HEK293 (cell line): ENCODE measurements at regions not wholly inside any gene's neighbourhood (a gene's known extent, or its start where the extent isn't known, plus 50 kb on each side); places are given as distances from the start of the nearest gene placed in this dataset.

ENCODE experiments used
- OSR2 ChIP-seq: fragments of 450-650 bp; formaldehyde crosslinking; IDR thresholded peaks from 2 replicates; pipeline ENCODE4 v1.5.1; 2016; ENCODE audit warnings: missing biosample characterization, missing genetic modification characterization
- OVOL3 ChIP-seq: fragments of 450-650 bp; formaldehyde crosslinking; IDR thresholded peaks from 2 replicates; pipeline ENCODE4 v1.5.1; 2016; ENCODE audit warnings: missing biosample characterization, missing genetic modification characterization
- SCRT1 ChIP-seq: fragments of 450-650 bp; formaldehyde crosslinking; IDR thresholded peaks from 2 replicates; pipeline ENCODE4 v1.5.1; 2016; ENCODE audit warnings: missing biosample characterization, missing genetic modification characterization, borderline replicate concordance
- SP7 ChIP-seq: fragments of 450-650 bp; formaldehyde crosslinking; IDR thresholded peaks from 2 replicates; pipeline ENCODE4 v1.5.1; 2016; ENCODE audit warnings: missing biosample characterization, missing genetic modification characterization
- YY1 ChIP-seq: fragments of 450-650 bp; formaldehyde crosslinking; IDR thresholded peaks from 2 replicates; pipeline ENCODE4 v1.5.1; 2018; ENCODE audit warnings: missing biosample characterization, missing genetic modification characterization
- YY2 ChIP-seq: fragments of 450-650 bp; formaldehyde crosslinking; IDR thresholded peaks from 2 replicates; pipeline ENCODE4 v1.5.1; 2016; ENCODE audit warnings: missing biosample characterization, missing genetic modification characterization
- ZIC2 ChIP-seq: fragments of 450-650 bp; formaldehyde crosslinking; IDR thresholded peaks from 2 replicates; pipeline ENCODE4 v1.5.1; 2016; ENCODE audit warnings: missing biosample characterization, missing genetic modification characterization
- ZNF157 ChIP-seq: fragments of 450-650 bp; formaldehyde crosslinking; IDR thresholded peaks from 2 replicates; pipeline ENCODE4 v1.5.1; 2016; ENCODE audit warnings: missing biosample characterization, missing genetic modification characterization
- ZNF16 ChIP-seq: fragments of 450-650 bp; formaldehyde crosslinking; IDR thresholded peaks from 2 replicates; pipeline ENCODE4 v1.5.1; 2016; ENCODE audit warnings: low read depth, missing biosample characterization, missing genetic modification characterization
- ZNF169 ChIP-seq: fragments of 450-650 bp; formaldehyde crosslinking; IDR thresholded peaks from 2 replicates; pipeline ENCODE4 v1.5.1; 2016; ENCODE audit warnings: missing biosample characterization, missing genetic modification characterization
- ZNF174 ChIP-seq: fragments of 450-650 bp; formaldehyde crosslinking; IDR thresholded peaks from 2 replicates; pipeline ENCODE4 v1.5.0; 2017; ENCODE audit warnings: missing biosample characterization, mild to moderate bottlenecking, missing genetic modification characterization
- ZNF19 ChIP-seq: fragments of 450-650 bp; formaldehyde crosslinking; IDR thresholded peaks from 2 replicates; pipeline ENCODE4; 2016; ENCODE audit warnings: missing biosample characterization, missing genetic modification characterization, low read depth
- ZNF341 ChIP-seq: fragments of 450-650 bp; formaldehyde crosslinking; IDR thresholded peaks from 2 replicates; pipeline ENCODE4; 2016; ENCODE audit warnings: low read depth, missing biosample characterization, missing genetic modification characterization
- ZNF366 ChIP-seq: fragments of 450-650 bp; formaldehyde crosslinking; conservative IDR thresholded peaks from 2 replicates; pipeline ENCODE4 v1.5.1; 2016; ENCODE audit warnings: missing biosample characterization, missing genetic modification characterization
- ZNF510 ChIP-seq: fragments of 450-650 bp; formaldehyde crosslinking; IDR thresholded peaks from 2 replicates; pipeline ENCODE4 v1.5.1; 2018; ENCODE audit warnings: mild to moderate bottlenecking, missing genetic modification characterization, missing biosample characterization; ENCODE audit not compliant: insufficient replicate concordance
- ZNF549 ChIP-seq: fragments of 450-650 bp; IDR thresholded peaks from 2 replicates; pipeline ENCODE4 v1.5.1; 2018; ENCODE audit warnings: missing biosample characterization, missing genetic modification characterization, mild to moderate bottlenecking, inconsistent platforms, moderate library complexity
- ZNF626 ChIP-seq: fragments of 450-650 bp; sonication (Bioruptor Pico); formaldehyde crosslinking; IDR thresholded peaks from 2 replicates; pipeline ENCODE4 v1.5.1; 2018; ENCODE audit warnings: missing biosample characterization, missing genetic modification characterization, inconsistent platforms
- ZNF654 ChIP-seq: fragments of 450-650 bp; formaldehyde crosslinking; IDR thresholded peaks from 2 replicates; pipeline ENCODE4 v1.5.1; 2016; ENCODE audit warnings: low read depth, missing biosample characterization, missing genetic modification characterization
- ZNF707 ChIP-seq: fragments of 450-650 bp; formaldehyde crosslinking; IDR thresholded peaks from 2 replicates; pipeline ENCODE4 v1.5.1; 2016; ENCODE audit warnings: missing biosample characterization, missing genetic modification characterization
- TF ChIP-seq, protein P1 (sequence below): fragments of 450-650 bp; formaldehyde crosslinking; IDR thresholded peaks from 2 replicates; pipeline ENCODE4 v1.5.1; 2016; ENCODE audit warnings: missing biosample characterization, missing genetic modification characterization
- TF ChIP-seq, protein P2 (sequence below): fragments of 450-650 bp; formaldehyde crosslinking; IDR thresholded peaks from 2 replicates; pipeline ENCODE4 v1.5.1; 2017; ENCODE audit warnings: missing biosample characterization, missing genetic modification characterization
- TF ChIP-seq, protein P3 (sequence below): fragments of 450-650 bp; formaldehyde crosslinking; IDR thresholded peaks from 2 replicates; pipeline ENCODE4 v1.5.1; 2016; ENCODE audit warnings: missing biosample characterization, missing genetic modification characterization, low read depth
- TF ChIP-seq, protein P4 (sequence below): fragments of 450-650 bp; formaldehyde crosslinking; conservative IDR thresholded peaks from 2 replicates; pipeline ENCODE4 v1.5.1; 2016; ENCODE audit warnings: low read depth, missing biosample characterization, missing genetic modification characterization
- TF ChIP-seq, protein P5 (sequence below): fragments of 450-650 bp; formaldehyde crosslinking; IDR thresholded peaks from 2 replicates; pipeline ENCODE4 v1.5.1; 2017; ENCODE audit warnings: missing biosample characterization, missing genetic modification characterization
- TF ChIP-seq, protein P6 (sequence below): fragments of 450-650 bp; formaldehyde crosslinking; IDR thresholded peaks from 2 replicates; pipeline ENCODE4 v1.5.0; 2017; ENCODE audit warnings: missing biosample characterization, missing genetic modification characterization, borderline replicate concordance
- TF ChIP-seq, protein P7 (sequence below): fragments of 450-650 bp; formaldehyde crosslinking; optimal IDR thresholded peaks from 2 replicates; pipeline ENCODE3; 2016; ENCODE audit warnings: missing biosample characterization, mild to moderate bottlenecking, missing genetic modification characterization

DNA sequence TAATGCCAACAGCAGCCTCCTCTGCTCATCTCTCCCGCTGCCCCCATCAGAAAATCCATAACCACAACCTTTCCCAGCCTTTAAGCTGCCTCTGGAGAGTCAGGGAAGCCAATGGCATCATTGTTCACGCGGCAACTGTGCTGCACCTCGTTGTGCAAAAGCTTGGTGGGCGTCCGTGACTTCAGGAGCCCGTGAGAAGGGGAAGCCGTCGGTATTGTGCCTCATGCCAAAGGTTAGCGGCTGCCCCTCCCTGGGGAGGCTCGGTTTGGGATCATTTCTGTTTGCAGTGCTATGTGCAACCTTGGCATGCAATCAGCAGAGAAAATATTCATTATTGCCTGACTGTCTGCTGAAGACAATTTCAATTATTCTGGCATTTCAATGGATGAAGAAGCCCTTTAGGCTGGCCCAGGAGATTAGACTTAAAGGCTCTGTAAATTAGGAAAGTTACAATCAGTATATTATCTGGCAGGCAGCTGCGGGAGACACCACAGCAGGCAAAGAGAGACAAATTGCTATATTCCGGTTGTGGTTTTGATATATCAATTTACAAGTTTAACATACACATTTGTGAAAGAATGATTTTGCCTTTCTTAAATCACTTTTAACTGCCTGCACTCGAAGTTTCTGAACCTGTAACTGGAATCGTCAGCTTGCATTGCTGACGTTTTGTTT is 244.5 kb downstream of the GATA3 start (continued):
- peak; percentile 75; the same call in 1 of the 2 replicates for TF ChIP-seq OSR2
- TF ChIP-seq ZNF549 = no peak
- no peak for TF ChIP-seq ZNF366 (tag by site-specific recombination)
- TF ChIP-seq, protein P1, sequence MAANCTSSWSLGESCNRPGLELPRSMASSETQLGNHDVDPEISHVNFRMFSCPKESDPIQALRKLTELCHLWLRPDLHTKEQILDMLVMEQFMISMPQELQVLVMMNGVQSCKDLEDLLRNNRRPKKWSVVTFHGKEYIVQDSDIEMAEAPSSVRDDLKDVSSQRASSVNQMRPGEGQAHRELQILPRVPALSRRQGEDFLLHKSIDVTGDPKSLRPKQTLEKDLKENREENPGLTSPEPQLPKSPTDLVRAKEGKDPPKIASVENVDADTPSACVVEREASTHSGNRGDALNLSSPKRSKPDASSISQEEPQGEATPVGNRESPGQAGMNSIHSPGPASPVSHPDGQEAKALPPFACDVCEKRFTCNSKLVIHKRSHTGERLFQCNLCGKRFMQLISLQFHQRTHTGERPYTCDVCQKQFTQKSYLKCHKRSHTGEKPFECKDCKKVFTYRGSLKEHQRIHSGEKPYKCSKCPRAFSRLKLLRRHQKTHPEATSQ = no peak
- TF ChIP-seq ZNF341 (tag by site-specific recombination) = no peak
- no peak for TF ChIP-seq ZNF174
- TF ChIP-seq ZNF654 = no peak
- no peak for TF ChIP-seq ZNF157
- TF ChIP-seq SP7 (tag by site-specific recombination) = no peak
- TF ChIP-seq ZIC2 (tag by site-specific recombination) = peak; percentile 24; the same call in 1 of the 2 replicates
- TF ChIP-seq ZNF19 = no peak
- TF ChIP-seq, protein P2, sequence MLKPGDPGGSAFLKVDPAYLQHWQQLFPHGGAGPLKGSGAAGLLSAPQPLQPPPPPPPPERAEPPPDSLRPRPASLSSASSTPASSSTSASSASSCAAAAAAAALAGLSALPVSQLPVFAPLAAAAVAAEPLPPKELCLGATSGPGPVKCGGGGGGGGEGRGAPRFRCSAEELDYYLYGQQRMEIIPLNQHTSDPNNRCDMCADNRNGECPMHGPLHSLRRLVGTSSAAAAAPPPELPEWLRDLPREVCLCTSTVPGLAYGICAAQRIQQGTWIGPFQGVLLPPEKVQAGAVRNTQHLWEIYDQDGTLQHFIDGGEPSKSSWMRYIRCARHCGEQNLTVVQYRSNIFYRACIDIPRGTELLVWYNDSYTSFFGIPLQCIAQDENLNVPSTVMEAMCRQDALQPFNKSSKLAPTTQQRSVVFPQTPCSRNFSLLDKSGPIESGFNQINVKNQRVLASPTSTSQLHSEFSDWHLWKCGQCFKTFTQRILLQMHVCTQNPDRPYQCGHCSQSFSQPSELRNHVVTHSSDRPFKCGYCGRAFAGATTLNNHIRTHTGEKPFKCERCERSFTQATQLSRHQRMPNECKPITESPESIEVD = peak; percentile 91
- TF ChIP-seq, protein P3, sequence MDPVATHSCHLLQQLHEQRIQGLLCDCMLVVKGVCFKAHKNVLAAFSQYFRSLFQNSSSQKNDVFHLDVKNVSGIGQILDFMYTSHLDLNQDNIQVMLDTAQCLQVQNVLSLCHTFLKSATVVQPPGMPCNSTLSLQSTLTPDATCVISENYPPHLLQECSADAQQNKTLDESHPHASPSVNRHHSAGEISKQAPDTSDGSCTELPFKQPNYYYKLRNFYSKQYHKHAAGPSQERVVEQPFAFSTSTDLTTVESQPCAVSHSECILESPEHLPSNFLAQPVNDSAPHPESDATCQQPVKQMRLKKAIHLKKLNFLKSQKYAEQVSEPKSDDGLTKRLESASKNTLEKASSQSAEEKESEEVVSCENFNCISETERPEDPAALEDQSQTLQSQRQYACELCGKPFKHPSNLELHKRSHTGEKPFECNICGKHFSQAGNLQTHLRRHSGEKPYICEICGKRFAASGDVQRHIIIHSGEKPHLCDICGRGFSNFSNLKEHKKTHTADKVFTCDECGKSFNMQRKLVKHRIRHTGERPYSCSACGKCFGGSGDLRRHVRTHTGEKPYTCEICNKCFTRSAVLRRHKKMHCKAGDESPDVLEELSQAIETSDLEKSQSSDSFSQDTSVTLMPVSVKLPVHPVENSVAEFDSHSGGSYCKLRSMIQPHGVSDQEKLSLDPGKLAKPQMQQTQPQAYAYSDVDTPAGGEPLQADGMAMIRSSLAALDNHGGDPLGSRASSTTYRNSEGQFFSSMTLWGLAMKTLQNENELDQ = no peak
- no peak for TF ChIP-seq YY2 (tag by site-specific recombination)
- TF ChIP-seq ZNF707 = no peak
- TF ChIP-seq, protein P4, sequence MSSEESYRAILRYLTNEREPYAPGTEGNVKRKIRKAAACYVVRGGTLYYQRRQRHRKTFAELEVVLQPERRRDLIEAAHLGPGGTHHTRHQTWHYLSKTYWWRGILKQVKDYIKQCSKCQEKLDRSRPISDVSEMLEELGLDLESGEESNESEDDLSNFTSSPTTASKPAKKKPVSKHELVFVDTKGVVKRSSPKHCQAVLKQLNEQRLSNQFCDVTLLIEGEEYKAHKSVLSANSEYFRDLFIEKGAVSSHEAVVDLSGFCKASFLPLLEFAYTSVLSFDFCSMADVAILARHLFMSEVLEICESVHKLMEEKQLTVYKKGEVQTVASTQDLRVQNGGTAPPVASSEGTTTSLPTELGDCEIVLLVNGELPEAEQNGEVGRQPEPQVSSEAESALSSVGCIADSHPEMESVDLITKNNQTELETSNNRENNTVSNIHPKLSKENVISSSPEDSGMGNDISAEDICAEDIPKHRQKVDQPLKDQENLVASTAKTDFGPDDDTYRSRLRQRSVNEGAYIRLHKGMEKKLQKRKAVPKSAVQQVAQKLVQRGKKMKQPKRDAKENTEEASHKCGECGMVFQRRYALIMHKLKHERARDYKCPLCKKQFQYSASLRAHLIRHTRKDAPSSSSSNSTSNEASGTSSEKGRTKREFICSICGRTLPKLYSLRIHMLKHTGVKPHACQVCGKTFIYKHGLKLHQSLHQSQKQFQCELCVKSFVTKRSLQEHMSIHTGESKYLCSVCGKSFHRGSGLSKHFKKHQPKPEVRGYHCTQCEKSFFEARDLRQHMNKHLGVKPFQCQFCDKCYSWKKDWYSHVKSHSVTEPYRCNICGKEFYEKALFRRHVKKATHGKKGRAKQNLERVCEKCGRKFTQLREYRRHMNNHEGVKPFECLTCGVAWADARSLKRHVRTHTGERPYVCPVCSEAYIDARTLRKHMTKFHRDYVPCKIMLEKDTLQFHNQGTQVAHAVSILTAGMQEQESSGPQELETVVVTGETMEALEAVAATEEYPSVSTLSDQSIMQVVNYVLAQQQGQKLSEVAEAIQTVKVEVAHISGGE (tag by site-specific recombination) = no peak
- no peak for TF ChIP-seq ZNF510
- TF ChIP-seq, protein P5, sequence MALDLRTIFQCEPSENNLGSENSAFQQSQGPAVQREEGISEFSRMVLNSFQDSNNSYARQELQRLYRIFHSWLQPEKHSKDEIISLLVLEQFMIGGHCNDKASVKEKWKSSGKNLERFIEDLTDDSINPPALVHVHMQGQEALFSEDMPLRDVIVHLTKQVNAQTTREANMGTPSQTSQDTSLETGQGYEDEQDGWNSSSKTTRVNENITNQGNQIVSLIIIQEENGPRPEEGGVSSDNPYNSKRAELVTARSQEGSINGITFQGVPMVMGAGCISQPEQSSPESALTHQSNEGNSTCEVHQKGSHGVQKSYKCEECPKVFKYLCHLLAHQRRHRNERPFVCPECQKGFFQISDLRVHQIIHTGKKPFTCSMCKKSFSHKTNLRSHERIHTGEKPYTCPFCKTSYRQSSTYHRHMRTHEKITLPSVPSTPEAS (tag by site-specific recombination) = no peak
- TF ChIP-seq ZNF169 (tag by site-specific recombination) = no peak
- TF ChIP-seq YY1 (tag by site-specific recombination) = no peak
- no peak for TF ChIP-seq SCRT1
- TF ChIP-seq, protein P6, sequence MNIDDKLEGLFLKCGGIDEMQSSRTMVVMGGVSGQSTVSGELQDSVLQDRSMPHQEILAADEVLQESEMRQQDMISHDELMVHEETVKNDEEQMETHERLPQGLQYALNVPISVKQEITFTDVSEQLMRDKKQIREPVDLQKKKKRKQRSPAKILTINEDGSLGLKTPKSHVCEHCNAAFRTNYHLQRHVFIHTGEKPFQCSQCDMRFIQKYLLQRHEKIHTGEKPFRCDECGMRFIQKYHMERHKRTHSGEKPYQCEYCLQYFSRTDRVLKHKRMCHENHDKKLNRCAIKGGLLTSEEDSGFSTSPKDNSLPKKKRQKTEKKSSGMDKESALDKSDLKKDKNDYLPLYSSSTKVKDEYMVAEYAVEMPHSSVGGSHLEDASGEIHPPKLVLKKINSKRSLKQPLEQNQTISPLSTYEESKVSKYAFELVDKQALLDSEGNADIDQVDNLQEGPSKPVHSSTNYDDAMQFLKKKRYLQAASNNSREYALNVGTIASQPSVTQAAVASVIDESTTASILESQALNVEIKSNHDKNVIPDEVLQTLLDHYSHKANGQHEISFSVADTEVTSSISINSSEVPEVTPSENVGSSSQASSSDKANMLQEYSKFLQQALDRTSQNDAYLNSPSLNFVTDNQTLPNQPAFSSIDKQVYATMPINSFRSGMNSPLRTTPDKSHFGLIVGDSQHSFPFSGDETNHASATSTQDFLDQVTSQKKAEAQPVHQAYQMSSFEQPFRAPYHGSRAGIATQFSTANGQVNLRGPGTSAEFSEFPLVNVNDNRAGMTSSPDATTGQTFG (tag by site-specific recombination) = no peak
- TF ChIP-seq ZNF16 (tag by site-specific recombination) = no peak
- TF ChIP-seq ZNF626 (tag by site-specific recombination) = no peak
- TF ChIP-seq OVOL3 = 0 out of 2 replicates have a peak, but pooled peaks have one; percentile 28
- TF ChIP-seq, protein P7, sequence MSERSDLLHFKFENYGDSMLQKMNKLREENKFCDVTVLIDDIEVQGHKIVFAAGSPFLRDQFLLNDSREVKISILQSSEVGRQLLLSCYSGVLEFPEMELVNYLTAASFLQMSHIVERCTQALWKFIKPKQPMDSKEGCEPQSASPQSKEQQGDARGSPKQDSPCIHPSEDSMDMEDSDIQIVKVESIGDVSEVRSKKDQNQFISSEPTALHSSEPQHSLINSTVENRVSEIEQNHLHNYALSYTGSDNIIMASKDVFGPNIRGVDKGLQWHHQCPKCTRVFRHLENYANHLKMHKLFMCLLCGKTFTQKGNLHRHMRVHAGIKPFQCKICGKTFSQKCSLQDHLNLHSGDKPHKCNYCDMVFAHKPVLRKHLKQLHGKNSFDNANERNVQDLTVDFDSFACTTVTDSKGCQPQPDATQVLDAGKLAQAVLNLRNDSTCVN (tag by site-specific recombination) = no peak
